T-helper 17 cell (primary cell): ENCODE measurements at regions not wholly inside any gene's neighbourhood (a gene's known extent, or its start where the extent isn't known, plus 50 kb on each side); places are given as distances from the start of the nearest gene placed in this dataset.

Experiments
- ATAC-seq: fragments of 150-1000 bp; cut with Tn5 transposase; 2 replicates; pipeline ENCODE4 v1.10.0; 2021; ENCODE audit warnings: mild to moderate bottlenecking, moderate library complexity
- DNase-seq, 3 donors: peaks; one replicate each; pipeline versions ENCODE4 v3.0.0 to v3.0.0-alpha.2; 2020 to 2021
- H3K9me3 ChIP-seq: one replicate; pipeline ENCODE4 v1.7.0; 2013; ENCODE audit warnings: low read length, mild to moderate bottlenecking; ENCODE audit not compliant: control insufficient read depth, poor library complexity, severe bottlenecking
- H3K27ac Mint-ChIP-seq: one replicate; pipeline ENCODE4 v1.8.0; 2022; ENCODE audit warnings: mild to moderate bottlenecking, moderate library complexity, mixed read lengths
- H3K27me3 Mint-ChIP-seq: one replicate; pipeline ENCODE4 v1.8.0; 2022; ENCODE audit warnings: mixed read lengths
- H3K36me3 Mint-ChIP-seq: one replicate; pipeline ENCODE4 v1.8.0; 2022; ENCODE audit warnings: low read depth, mixed read lengths
- H3K4me1 Mint-ChIP-seq: one replicate; pipeline ENCODE4 v1.8.0; 2022; ENCODE audit warnings: mild to moderate bottlenecking, mixed read lengths
- H3K4me3 Mint-ChIP-seq: one replicate; pipeline ENCODE4 v1.8.0; 2022; ENCODE audit warnings: mild to moderate bottlenecking, moderate library complexity, mixed read lengths

DNA sequence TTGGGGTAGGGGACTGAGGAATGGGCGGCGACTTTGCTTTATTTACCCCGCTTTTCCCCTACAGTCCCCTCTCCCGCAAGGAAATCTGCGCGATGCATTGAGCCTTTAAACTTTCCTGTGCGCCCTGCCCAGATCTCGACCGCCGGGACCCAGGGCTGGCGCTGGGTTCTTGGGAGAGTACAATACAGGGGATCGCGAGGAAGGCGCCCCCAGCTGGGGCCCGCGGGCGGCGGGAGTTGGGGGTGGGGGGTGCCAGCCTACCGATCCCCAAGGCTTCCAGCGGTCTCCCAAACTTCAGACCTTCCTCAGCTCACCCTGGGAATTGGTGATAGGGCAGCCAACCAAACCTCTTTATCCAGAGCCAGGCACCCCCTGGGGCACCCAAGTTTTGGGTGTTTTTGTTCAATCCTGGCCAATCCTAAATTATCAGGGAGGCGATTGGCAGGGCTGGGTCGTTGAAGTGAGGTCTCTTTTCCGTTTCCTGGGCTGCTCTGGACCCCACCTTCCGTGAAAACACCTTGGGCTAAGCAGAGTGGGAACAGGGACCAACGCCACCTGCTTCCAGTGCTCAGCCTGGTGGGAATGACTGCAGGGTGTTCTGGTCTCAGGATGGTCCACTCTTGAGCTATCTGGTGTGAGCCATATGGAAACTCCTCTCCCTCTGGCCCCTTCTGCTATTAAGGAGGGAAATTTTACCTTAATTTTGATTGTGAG lies 51.4 kb upstream of the DAB2IP start:
- H3K27me3 Mint-ChIP-seq = peaks cover 73% of the 10 kb centered on the region
- ATAC-seq = no peak
- peaks cover 5% of the 10 kb centered on the region for H3K4me1 Mint-ChIP-seq

DNA sequence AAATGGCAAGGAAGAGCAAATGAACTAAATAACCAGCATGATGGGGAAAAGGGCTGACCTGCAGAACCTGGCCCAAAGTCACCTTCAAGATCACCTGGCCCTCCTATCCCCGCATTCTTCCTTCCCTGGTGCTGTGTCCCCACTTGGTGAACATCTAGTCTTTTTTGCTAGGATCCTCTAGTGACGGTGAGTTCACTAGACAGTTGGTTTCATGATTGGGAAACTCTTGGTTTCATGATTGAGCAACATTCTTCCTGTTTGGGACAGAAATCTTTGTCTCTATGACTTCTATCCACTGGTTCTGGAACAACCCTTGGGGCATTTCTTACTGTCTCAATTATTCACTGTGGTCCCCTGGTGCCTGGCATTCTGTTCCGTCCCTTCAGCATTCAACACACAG lies 50.2 kb upstream of the DAB2IP start:
- Mint-ChIP-seq H3K4me3 (no peak overlapping the region), H3K27me3 (peaks cover 67% of the 10 kb centered on the region), H3K36me3 (peaks cover 2% of the 10 kb centered on the region), H3K4me1 (peaks cover 5% of the 10 kb centered on the region), H3K27ac (no peak overlapping the region)
- no peaks in the 10 kb centered on the region for H3K9me3 ChIP-seq
- no peak for ATAC-seq
- DNase-seq = no peak

More for the DNA sequence above, 51.4 kb upstream of the DAB2IP start:
- H3K9me3 ChIP-seq = no peaks in the 10 kb centered on the region
- peaks cover 2% of the 10 kb centered on the region for H3K36me3 Mint-ChIP-seq
- H3K4me3 Mint-ChIP-seq = peak overlapping the region; percentile 39
- no peak for DNase-seq
- H3K27ac Mint-ChIP-seq = no peak overlapping the region
